ENCODE measurements at regions not wholly inside any gene's neighbourhood (a gene's known extent, or its start where the extent isn't known, plus 50 kb on each side); places are given as distances from the start of the nearest gene placed in this dataset.
"Not testable (repeated sequence)": the region's sequence is repeated elsewhere in the genome, so short reads cannot be mapped to it uniquely, and the experiment has no call there.

GRCh38 chr12:68984796-68985573 lies 52.0 kb upstream of the CPM start:
- no peak for DNase-seq (ENCODE audit: low read depth)

GRCh38 chr12:68997526-68997925 lies 64.6 kb upstream of the CPM start:
- not testable (repeated sequence) for DNase-seq (ENCODE audit: low read depth)

GRCh38 chr12:68998041-68998440 lies 65.1 kb upstream of the CPM start:
- no peak for DNase-seq (ENCODE audit: low read depth)

- DNase-seq (ENCODE audit: low read depth) = no peak
These were observed 67.1 kb upstream of the CPM start for GRCh38 chr12:69000074-69000473.

- peak; percentile 72 for DNase-seq (ENCODE audit: low read depth)
These were observed 67.7 kb upstream of the CPM start for GRCh38 chr12:69000540-69001243.

- no peak for DNase-seq (ENCODE audit: low read depth)
These were observed 68.3 kb upstream of the CPM start for GRCh38 chr12:69001251-69001650.

- DNase-seq (ENCODE audit: low read depth) = peak; percentile 77
These were observed 70.0 kb upstream of the CPM start for GRCh38 chr12:69002969-69003368.

- peak; percentile 25 for DNase-seq (ENCODE audit: low read depth)
These were observed 71.0 kb upstream of the CPM start for GRCh38 chr12:69003991-69004390.

- DNase-seq (ENCODE audit: low read depth) = peak; percentile 77
These were observed 74.3 kb upstream of the CPM start for GRCh38 chr12:69007101-69007854.

- no peak for DNase-seq (ENCODE audit: low read depth)
These were observed 74.9 kb upstream of the CPM start for GRCh38 chr12:69007855-69008351.

GRCh38 chr12:69008520-69008919 lies 75.5 kb upstream of the CPM start:
- no peak for DNase-seq (ENCODE audit: low read depth)

- DNase-seq (ENCODE audit: low read depth) = no peak
These were observed 81.1 kb upstream of the CPM start for GRCh38 chr12:69014047-69014446.

GRCh38 chr12:69015017-69015416 lies 82.0 kb upstream of the CPM start:
- DNase-seq (ENCODE audit: low read depth) = no peak

- no peak for DNase-seq (ENCODE audit: low read depth)
These were observed 82.9 kb upstream of the CPM start for GRCh38 chr12:69015831-69016230.

GRCh38 chr12:69019082-69019481 lies 86.1 kb upstream of the CPM start:
- DNase-seq (ENCODE audit: low read depth) = no peak

- DNase-seq (ENCODE audit: low read depth) = no peak
These were observed 86.9 kb upstream of the CPM start for GRCh38 chr12:69019910-69020309.

GRCh38 chr12:69022674-69023073 lies 89.7 kb upstream of the CPM start:
- no peak for DNase-seq (ENCODE audit: low read depth)

GRCh38 chr12:69023840-69024239 lies 90.9 kb upstream of the CPM start:
- no peak for DNase-seq (ENCODE audit: low read depth)

- no peak for DNase-seq (ENCODE audit: low read depth)
These were observed 91.4 kb upstream of the CPM start for GRCh38 chr12:69024413-69024812.

GRCh38 chr12:69024907-69025306 lies 91.9 kb upstream of the CPM start:
- peak; percentile 51 for DNase-seq (ENCODE audit: low read depth)

GRCh38 chr12:69026336-69026735 lies 93.4 kb upstream of the CPM start:
- no peak for DNase-seq (ENCODE audit: low read depth)

- peak; percentile 72 for DNase-seq (ENCODE audit: low read depth)
These were observed 94.5 kb upstream of the CPM start for GRCh38 chr12:69027411-69027881.
